HG03025 (cell line): ENCODE measurements at regions not wholly inside any gene's neighbourhood (a gene's known extent, or its start where the extent isn't known, plus 50 kb on each side); places are given as distances from the start of the nearest gene placed in this dataset.

Experiments
- ATAC-seq: cut with Tn5 transposase; IDR thresholded peaks from one replicate; pipeline ENCODE4 v1.9.1; 2021; ENCODE audit warnings: mild to moderate bottlenecking, moderate library complexity; ENCODE audit not compliant: unreplicated experiment, low FRiP score

GRCh38 chr4:11271263-11271662, 157.4 kb downstream of the HS3ST1 start:
- ATAC-seq: no peak

- ATAC-seq: no peak
Measured at GRCh38 chr4:11268149-11268548, 160.5 kb downstream of the HS3ST1 start.

GRCh38 chr4:11264841-11265240, 163.9 kb downstream of the HS3ST1 start:
- ATAC-seq: no peak

GRCh38 chr4:11264346-11264745, 164.3 kb downstream of the HS3ST1 start:
- ATAC-seq: no peak

GRCh38 chr4:11263208-11263607, 165.5 kb downstream of the HS3ST1 start:
- no peak for ATAC-seq

- ATAC-seq: no peak
Measured at GRCh38 chr4:11261066-11261850, 167.4 kb downstream of the HS3ST1 start.

GRCh38 chr4:11259837-11260236, 168.9 kb downstream of the HS3ST1 start:
- ATAC-seq: no peak

- no peak for ATAC-seq
Measured at GRCh38 chr4:11252149-11252548, 176.5 kb downstream of the HS3ST1 start.

- no peak for ATAC-seq
Measured at GRCh38 chr4:11250510-11250909, 178.2 kb downstream of the HS3ST1 start.

GRCh38 chr4:11232015-11232414, 196.7 kb downstream of the HS3ST1 start:
- no peak for ATAC-seq

- no peak for ATAC-seq
Measured at GRCh38 chr4:11230866-11231265, 197.8 kb downstream of the HS3ST1 start.

- no peak for ATAC-seq
Measured at GRCh38 chr4:11228530-11228929, 200.2 kb downstream of the HS3ST1 start.

- no peak for ATAC-seq
Measured at GRCh38 chr4:11223311-11223710, 205.4 kb downstream of the HS3ST1 start.

GRCh38 chr4:11218692-11219091, 210.0 kb downstream of the HS3ST1 start:
- ATAC-seq: no peak

- ATAC-seq: no peak
Measured at GRCh38 chr4:11216520-11216919, 212.2 kb downstream of the HS3ST1 start.

GRCh38 chr4:11214281-11214680, 214.4 kb downstream of the HS3ST1 start:
- no peak for ATAC-seq

GRCh38 chr4:11209826-11210225, 218.9 kb downstream of the HS3ST1 start:
- no peak for ATAC-seq

- ATAC-seq: no peak
Measured at GRCh38 chr4:11201256-11201655, 227.4 kb downstream of the HS3ST1 start.

- ATAC-seq: no peak
Measured at GRCh38 chr4:11198516-11199305, 230.0 kb downstream of the HS3ST1 start.

GRCh38 chr4:11197631-11198341, 230.9 kb downstream of the HS3ST1 start:
- no peak for ATAC-seq

GRCh38 chr4:11196927-11197522, 231.7 kb downstream of the HS3ST1 start:
- no peak for ATAC-seq
